NT2/D1 (cell line): ENCODE measurements at regions not wholly inside any gene's neighbourhood (a gene's known extent, or its start where the extent isn't known, plus 50 kb on each side); places are given as distances from the start of the nearest gene placed in this dataset.

ENCODE experiments used
- DNase-seq: peaks from one replicate; pipeline ENCODE4 v3.0.0-alpha.2; 2011; ENCODE audit warnings: low read depth, low spot score
- H3K27me3 ChIP-seq: 2 replicates; pipeline ENCODE4 v1.6.0; 2011; ENCODE audit warnings: mild to moderate bottlenecking; ENCODE audit not compliant: insufficient read length, insufficient read depth
- H3K36me3 ChIP-seq: 2 replicates; pipeline ENCODE4 v1.6.1; 2011; ENCODE audit warnings: mild to moderate bottlenecking, low read length, mixed read lengths; ENCODE audit not compliant: insufficient read depth, insufficient read length
- H3K4me1 ChIP-seq: 2 replicates; pipeline ENCODE4 v1.5.1; 2011; ENCODE audit not compliant: insufficient read depth, insufficient read length
- H3K4me3 ChIP-seq: 2 replicates; pipeline ENCODE4 v1.5.1; 2011; ENCODE audit warnings: low read depth; ENCODE audit not compliant: insufficient read length
- H3K9ac ChIP-seq: 2 replicates; pipeline ENCODE4 v1.6.0; 2011; ENCODE audit warnings: low read depth; ENCODE audit not compliant: insufficient read length
- H3K9me3 ChIP-seq: 2 replicates; pipeline ENCODE4 v1.5.1; 2011; ENCODE audit warnings: mild to moderate bottlenecking, low read length; ENCODE audit not compliant: insufficient read depth
- SUZ12 ChIP-seq: IDR thresholded peaks from 2 replicates; pipeline ENCODE4 v1.6.1; 2011; ENCODE audit not compliant: insufficient read length, insufficient read depth; ENCODE audit errors: extremely low read depth
- YY1 ChIP-seq: IDR thresholded peaks from 2 replicates; pipeline ENCODE4 v1.6.1; 2011; ENCODE audit not compliant: insufficient read length, insufficient read depth
- ZNF274 ChIP-seq: IDR thresholded peaks from 2 replicates; pipeline ENCODE4 v1.6.1; 2011; ENCODE audit warnings: mild to moderate bottlenecking, low read depth, low read length

- no peaks in the 10 kb centered on the region for H3K36me3 ChIP-seq
- H3K27me3 ChIP-seq = no peaks in the 10 kb centered on the region
These were observed 124.0 kb downstream of the ESM1 start for GRCh38 chr5:54861212-54861894.

DNA sequence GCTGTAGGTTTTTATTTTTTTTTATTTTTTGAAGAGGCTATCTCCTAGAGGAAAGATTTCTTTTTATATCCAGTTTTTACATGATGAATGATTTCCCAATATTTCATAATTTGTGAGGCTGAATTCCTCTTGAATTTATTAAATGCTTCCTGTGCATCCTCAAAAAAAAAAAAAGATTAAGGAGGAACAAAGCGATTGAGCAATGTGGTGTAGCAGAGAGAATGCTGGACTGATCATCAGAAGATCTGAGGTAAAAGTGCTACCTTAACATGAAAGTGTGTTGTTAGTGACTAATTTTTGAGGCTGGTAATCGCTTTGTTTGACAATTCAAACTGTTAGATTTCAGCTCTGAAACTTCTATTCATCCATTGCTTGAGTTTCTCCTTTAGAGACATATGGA, 125.1 kb downstream of the ESM1 start:
- Histone ChIP-seq H3K4me3 (no peak overlapping the region), H3K9me3 (0 out of 2 replicates have a peak, but pooled peaks cover 10% of the 10 kb centered on the region), H3K36me3 (no peaks in the 10 kb centered on the region), H3K4me1 (no peaks in the 10 kb centered on the region), H3K9ac (no peak overlapping the region), H3K27me3 (no peaks in the 10 kb centered on the region)
- DNase-seq = no peak
- no peak for TF ChIP-seq ZNF274
- TF ChIP-seq YY1 = no peak
- TF ChIP-seq SUZ12 = no peak

More at GRCh38 chr5:54861212-54861894, 124.0 kb downstream of the ESM1 start:
- 0 out of 2 replicates have a peak, but pooled peaks cover 10% of the 10 kb centered on the region for H3K9me3 ChIP-seq
- H3K4me3 ChIP-seq = no peak overlapping the region
- TF ChIP-seq SUZ12 = no peak
- TF ChIP-seq YY1 = no peak
- no peak for TF ChIP-seq ZNF274
- H3K9ac ChIP-seq = no peak overlapping the region
- no peak for DNase-seq
- H3K4me1 ChIP-seq = no peaks in the 10 kb centered on the region

DNA sequence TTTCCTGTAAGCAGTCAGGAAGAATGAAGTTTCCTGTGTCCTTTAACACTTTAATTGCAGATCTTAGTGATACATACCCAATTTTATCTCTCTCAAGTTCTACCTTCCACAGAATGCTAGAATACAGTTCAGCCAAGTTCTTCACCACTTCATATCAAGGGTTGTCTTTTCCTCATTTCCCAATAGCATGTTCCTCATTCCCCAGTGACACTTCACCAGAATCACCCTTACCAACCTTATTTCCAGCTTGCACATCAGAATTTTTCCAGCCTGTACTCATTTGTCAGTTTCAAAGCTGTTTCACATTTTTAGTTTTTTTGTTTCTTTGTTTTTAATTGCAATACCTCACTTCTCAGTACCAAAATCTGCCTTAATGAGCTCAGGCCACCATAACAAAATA, 126.1 kb downstream of the ESM1 start:
- Histone ChIP-seq H3K4me3 (no peak overlapping the region), H3K9ac (no peak overlapping the region), H3K27me3 (no peaks in the 10 kb centered on the region), H3K36me3 (no peaks in the 10 kb centered on the region), H3K4me1 (no peaks in the 10 kb centered on the region), H3K9me3 (0 out of 2 replicates have a peak, but pooled peaks cover 10% of the 10 kb centered on the region)
- no peak for DNase-seq
- TF ChIP-seq ZNF274 (no peak), YY1 (no peak), SUZ12 (no peak)

DNA sequence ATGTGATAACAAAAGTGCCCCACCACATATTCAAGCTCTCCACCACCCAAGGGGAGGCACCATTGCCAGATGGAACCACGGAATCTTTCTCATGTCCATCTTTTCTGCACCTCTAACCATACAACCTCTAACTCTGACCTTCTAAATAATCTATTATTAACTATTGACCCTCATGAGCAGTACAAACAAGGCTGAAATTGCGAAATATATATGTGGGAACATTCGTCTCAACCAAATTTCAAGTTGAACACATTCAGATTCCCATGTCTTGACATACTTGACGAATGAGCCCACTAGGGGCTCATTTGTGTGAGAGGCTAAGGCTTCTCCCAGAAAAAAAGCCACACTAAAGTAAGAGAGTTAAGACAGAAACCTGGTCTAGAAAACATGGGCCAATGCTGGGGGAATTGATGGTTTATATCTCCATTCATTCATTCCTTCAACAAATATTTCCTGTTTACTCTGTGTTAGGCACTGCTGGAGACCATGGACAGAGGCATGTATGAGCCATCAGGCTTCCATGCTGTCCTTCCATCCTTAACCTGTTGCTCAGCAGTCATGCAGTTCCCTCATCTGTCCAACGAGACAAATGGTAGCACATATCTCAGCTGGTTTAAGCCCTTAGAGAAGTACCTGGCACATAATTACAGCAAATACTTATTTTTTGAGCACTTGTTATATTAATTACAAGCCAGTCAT, 130.4 kb downstream of the ESM1 start:
- H3K4me3 ChIP-seq = no peak overlapping the region
- H3K9me3 ChIP-seq = 0 out of 2 replicates have a peak, but pooled peaks cover 10% of the 10 kb centered on the region
- H3K9ac ChIP-seq = no peak overlapping the region
- no peaks in the 10 kb centered on the region for H3K36me3 ChIP-seq
- no peaks in the 10 kb centered on the region for H3K4me1 ChIP-seq
- no peaks in the 10 kb centered on the region for H3K27me3 ChIP-seq
- TF ChIP-seq ZNF274 (no peak), SUZ12 (no peak), YY1 (no peak)
- DNase-seq = no peak

DNA sequence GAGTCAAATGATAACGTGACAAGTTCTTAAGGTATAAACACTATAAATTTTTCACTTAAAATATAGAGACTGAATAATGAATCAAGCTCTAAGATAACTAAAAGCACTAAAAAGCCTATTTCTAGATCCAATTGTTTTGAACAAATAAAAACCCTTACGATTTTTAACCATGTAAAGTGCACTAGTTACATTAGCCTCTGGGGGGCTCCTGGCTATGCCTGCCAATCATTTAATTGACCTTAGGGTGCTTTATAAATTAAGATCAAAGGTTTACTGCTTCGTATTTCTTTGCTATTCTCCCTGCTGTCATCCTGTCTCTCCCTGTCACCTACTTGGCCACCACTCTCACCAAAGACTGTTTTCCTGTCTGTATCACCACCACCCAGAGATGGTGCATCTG, 133.4 kb downstream of the ESM1 start:
- TF ChIP-seq SUZ12 (no peak), YY1 (no peak), ZNF274 (no peak)
- no peaks in the 10 kb centered on the region for H3K4me1 ChIP-seq
- H3K36me3 ChIP-seq = no peaks in the 10 kb centered on the region
- no peaks in the 10 kb centered on the region for H3K9me3 ChIP-seq
- no peak for DNase-seq
- H3K27me3 ChIP-seq = no peaks in the 10 kb centered on the region
- no peak overlapping the region for H3K4me3 ChIP-seq
- no peak overlapping the region for H3K9ac ChIP-seq

GRCh38 chr5:54851449-54851848, 133.9 kb downstream of the ESM1 start:
- H3K9me3 ChIP-seq = no peaks in the 10 kb centered on the region
- no peaks in the 10 kb centered on the region for H3K36me3 ChIP-seq
- no peaks in the 10 kb centered on the region for H3K4me1 ChIP-seq
- no peak overlapping the region for H3K9ac ChIP-seq
- no peaks in the 10 kb centered on the region for H3K27me3 ChIP-seq
- DNase-seq = no peak
- TF ChIP-seq YY1 (no peak), ZNF274 (no peak), SUZ12 (no peak)
- H3K4me3 ChIP-seq = no peak overlapping the region

- H3K4me3 ChIP-seq = no peak overlapping the region
- TF ChIP-seq YY1 (no peak), SUZ12 (no peak), ZNF274 (no peak)
- no peak overlapping the region for H3K9ac ChIP-seq
- H3K27me3 ChIP-seq = no peaks in the 10 kb centered on the region
- H3K9me3 ChIP-seq = no peaks in the 10 kb centered on the region
- no peak for DNase-seq
- no peaks in the 10 kb centered on the region for H3K4me1 ChIP-seq
- no peaks in the 10 kb centered on the region for H3K36me3 ChIP-seq
These were observed 136.8 kb downstream of the ESM1 start for GRCh38 chr5:54848581-54848980.
